Kidney capillary endothelial cell (primary cell): ENCODE measurements at regions not wholly inside any gene's neighbourhood (a gene's known extent, or its start where the extent isn't known, plus 50 kb on each side); places are given as distances from the start of the nearest gene placed in this dataset.
"Not testable (repeated sequence)": the region's sequence is repeated elsewhere in the genome, so short reads cannot be mapped to it uniquely, and the experiment has no call there.

Experiments
- DNase-seq: peaks from one replicate; pipeline ENCODE4 v3.0.0-alpha.2; 2018; ENCODE audit warnings: low spot score

DNA sequence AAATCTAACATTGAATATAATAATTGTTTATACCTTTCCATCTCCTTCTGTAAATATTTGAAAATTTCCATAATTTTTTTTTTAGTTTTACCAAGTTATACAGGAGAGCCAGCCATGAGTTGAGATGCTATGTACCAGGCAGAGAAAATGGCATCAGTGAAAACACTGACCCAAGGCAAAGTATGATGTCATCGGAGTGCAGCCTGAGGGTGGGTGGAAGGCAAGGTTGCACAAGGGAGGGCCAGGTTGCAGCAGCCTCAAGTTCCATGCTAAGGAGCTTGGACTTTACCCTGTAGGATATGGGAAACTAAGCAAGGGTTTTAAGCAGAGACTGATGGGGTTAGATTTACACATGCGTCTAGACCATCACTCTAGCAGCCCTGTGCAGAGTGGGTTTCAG, 441.1 kb downstream of the BCAT1 start:
- DNase-seq: no peak

DNA sequence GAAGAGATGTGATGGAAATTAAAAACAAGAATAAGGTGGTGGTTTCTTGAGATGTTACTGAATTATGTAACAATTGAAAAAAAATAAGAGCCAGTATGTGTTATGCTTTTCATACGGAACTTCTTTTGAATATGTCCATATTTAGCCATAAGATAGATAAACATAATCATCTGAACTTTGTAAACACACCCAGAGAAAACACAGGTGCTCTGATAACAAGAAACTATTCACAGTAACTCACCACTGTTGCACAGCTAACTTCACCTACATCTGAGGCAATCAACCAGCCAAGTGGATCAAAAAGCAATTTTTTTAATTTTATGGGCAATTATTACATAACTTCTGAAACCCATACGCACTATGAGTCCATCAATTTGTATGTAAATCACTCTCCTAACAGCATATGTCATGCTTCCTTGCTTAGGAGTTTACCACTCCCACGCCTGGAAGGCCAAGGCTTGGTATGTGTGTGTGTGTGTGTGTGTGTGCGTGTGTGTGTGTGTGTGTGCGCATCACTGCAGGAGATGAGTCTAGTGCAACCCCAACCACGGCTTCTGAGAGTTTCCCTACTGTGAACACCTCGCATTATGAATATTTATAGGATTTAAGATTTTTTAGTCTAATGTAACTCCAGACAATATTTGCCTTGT, 443.4 kb downstream of the BCAT1 start:
- no peak for DNase-seq

GRCh38 chr12:24503477-24503876, 445.4 kb downstream of the BCAT1 start:
- DNase-seq: not testable (repeated sequence)

DNA sequence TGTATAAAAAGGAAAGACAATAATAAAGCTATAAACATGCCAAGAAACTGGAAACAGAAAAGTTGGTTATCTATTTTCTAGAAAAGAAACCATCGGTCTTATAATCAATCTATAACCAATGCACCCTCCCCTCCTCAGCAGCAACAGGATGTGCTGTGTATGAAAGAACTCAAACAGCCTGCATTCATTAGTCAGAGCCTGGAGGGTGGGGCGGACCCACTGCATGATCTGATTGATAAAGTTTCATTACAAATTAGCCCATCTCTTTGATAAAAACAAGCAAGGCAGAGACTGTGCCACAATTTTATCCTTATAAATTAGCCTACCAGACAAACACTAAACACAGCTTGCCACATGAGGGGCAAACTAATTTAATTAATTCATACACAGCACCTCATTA, 448.1 kb downstream of the BCAT1 start:
- DNase-seq: no peak

DNA sequence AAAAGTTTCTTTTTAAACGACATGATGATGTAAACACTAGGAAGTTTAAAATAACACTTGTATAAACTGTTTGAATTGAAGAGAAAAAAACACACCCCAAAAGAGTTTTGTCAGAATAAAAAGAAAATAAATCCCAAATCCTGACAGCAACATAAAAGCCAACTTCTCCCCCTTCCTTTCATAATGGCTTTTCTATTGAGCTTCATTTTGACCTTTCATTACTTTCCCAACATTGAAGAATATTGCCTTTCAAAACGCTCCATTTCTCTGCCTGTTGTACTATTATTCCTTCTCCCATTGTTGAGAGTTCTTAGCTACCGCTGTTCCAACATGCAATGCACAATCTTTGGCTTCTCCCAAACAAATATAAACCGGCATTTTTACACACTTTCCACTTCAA, 448.5 kb downstream of the BCAT1 start:
- DNase-seq: no peak

- peak; percentile 2 for DNase-seq
Measured at GRCh38 chr12:24499151-24500146, 449.5 kb downstream of the BCAT1 start.

DNA sequence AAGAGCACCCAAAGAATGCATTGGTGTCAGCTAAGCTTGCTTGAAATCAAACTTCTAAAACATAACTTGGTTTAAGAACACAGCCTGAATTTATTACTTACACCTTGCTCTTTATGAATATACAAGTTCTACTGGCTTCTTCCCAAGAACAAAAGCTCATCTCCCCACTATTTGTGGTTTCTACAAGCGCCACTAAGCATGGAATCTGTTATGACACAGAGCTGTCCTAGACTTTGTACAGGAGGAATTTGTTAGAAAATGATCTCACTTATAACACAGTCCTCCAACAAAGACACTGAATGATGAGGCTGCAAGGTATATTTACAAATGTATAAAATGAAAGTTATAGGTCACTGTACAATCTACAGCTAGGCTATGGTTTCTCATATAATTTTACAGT, 452.1 kb downstream of the BCAT1 start:
- no peak for DNase-seq

- no peak for DNase-seq
Measured at GRCh38 chr12:24494401-24494800, 454.5 kb downstream of the BCAT1 start.

DNA sequence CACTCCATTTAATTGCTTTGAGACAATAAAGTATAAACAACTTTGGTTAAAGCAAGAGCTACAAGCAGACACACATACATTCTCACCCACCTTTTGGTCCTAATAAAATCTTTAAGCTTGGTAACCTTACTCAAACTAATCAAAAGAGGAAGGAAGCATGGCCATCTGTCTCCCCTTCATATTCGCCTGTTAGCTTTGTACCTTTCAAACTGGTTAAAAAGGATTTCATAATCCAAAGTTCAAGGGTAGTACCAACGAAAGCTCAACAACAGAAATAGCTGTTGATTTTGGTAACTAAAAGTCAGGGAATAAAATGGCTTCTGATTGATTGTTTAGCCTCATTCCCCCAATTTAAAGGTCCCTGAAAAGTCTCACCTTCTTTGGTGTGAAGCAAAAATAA, 456.9 kb downstream of the BCAT1 start:
- no peak for DNase-seq

- DNase-seq: no peak
Measured at GRCh38 chr12:24489939-24490338, 459.0 kb downstream of the BCAT1 start.

DNA sequence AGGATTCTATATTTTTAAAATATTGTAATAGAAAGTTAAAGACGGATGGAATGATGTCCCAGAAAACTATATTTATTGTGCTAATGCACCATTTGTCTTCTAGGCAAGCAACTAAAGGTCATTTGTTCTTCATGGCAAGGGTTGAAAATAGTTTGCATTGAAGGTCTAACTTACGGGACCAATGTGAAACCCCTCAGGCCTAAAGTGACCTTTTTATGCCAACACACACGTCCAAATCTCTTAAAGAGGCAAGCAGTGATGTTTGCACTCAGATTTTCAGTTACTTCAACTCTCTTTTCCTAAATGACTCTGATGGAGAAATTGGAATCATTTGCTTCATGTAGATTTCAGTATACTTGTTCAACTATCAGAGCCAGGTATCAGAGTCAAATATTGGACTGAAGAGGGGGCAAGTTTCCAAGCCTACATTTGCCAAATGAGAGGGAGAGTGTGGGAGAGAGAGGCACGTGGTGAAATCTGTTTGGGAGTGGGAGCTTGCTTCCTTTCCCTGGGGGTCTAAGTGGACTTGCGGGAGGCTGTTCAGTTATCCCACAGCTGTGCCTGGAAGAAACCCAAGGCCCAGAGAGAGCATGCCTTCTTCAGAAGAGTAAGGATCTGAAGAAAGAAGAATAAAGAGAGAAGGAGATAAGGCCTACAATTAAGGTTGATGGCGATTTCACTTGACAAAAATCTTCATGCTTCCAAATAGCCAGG, 459.8 kb downstream of the BCAT1 start:
- DNase-seq: no peak

- no peak for DNase-seq
Measured at GRCh38 chr12:24488091-24488596, 460.8 kb downstream of the BCAT1 start.

DNA sequence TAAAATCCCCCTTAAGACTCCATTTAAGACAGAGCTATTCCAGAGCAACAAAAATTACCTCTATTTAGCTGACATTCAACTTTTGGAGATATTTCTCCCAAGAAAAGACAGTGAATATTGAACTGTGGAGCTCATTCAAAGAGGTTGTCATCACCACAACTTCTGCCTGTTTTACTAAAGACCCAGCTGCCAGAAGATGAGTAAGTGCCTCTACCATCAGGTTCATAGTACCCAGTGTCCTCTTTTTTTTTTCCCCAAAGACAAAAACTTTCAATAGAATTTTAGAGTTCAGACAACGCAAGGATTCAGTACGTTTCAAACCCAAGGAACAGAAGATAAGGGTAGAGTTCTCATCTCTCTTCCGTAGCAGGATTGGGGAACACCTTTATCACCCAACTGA, 461.3 kb downstream of the BCAT1 start:
- DNase-seq: no peak

DNA sequence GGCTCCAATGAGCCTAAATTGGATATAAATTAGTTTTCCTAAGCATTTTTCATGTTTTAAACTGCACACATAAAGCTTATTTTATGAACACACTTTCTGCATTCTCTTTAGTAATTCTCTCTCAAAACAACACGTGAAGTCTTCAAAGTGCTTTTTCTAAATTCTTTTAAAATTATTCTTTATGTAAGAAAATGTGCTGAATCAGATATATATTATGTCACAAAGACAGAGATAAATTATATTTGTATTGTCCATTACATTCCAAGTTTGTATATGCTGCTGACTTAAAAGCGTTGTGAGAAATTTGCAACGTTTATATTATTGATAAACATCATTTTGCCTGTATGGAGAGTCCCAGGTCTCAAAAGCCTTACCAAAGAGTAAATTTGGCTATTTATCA, 465.2 kb downstream of the BCAT1 start:
- DNase-seq: no peak

GRCh38 chr12:24482882-24483604, 465.9 kb downstream of the BCAT1 start:
- peak; percentile 5 for DNase-seq

GRCh38 chr12:24482044-24482443, 466.9 kb downstream of the BCAT1 start:
- no peak for DNase-seq

DNA sequence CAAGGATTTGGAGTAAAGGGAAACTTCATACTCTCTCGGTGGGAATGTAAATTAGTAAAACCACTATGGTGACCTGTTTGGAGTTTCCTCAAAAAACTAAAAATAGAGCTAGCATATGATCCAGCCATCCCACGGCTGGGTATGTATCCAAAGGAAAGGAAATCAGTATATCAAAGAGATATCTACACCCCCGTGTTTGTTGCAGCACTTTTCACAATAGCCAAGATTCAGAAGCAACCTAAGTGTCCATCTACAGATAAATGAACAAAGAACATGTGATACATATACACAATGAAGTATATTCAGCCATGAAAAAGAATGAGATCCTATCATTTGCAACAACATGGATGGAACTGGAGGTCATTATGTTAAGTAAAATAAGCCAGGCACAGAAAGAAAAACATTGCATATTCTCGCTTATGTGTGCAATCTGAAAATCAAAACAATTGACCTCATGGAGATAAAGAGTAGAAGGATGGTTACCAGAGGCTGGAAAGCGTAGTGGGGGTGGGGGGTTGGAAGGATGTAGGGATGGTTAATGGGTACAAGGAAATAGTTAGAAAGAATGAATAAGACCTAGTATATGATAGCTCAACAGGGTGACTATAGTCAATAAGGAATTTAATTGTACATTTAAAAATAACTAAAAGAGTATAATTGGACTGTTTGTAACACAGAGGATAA, 468.0 kb downstream of the BCAT1 start:
- DNase-seq: no peak

DNA sequence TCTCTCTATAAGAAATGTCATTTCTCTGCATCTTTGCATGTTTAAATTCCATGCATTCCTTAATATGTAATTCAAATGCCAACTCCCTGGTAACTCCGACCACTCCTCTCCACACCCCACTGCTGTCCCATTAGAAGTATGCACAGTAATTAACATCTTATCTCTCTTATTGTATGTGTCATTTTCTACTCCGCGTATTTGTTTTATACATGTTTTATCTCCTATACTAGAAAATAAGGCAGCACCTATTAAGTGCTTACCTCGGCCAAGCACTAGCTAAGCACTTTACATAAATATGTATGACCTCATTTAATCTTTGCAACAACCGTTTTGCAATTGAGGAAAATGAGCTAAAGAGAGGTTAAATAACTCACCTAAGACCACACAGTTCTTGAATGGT, 469.8 kb downstream of the BCAT1 start:
- no peak for DNase-seq

- DNase-seq: no peak
Measured at GRCh38 chr12:24478254-24478653, 470.6 kb downstream of the BCAT1 start.

DNA sequence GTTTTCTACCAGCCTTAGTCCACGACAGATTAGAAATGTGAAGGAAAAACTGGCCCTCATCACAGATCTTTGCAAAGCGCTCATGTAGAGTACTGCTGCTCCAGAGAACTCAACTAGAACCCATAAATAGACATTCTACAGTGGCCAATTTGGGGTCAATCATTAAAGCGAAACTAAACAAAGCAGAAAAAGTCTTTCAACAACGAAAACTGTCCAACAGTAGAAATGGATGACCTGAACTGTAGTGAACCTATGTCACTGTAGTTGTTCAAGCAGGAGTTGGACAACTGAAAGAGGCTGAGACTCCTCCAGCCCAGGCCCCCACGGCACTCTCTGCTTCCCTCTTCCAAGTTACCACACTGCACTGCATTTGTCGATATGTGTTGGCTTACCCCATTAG, 472.6 kb downstream of the BCAT1 start:
- DNase-seq: no peak

DNA sequence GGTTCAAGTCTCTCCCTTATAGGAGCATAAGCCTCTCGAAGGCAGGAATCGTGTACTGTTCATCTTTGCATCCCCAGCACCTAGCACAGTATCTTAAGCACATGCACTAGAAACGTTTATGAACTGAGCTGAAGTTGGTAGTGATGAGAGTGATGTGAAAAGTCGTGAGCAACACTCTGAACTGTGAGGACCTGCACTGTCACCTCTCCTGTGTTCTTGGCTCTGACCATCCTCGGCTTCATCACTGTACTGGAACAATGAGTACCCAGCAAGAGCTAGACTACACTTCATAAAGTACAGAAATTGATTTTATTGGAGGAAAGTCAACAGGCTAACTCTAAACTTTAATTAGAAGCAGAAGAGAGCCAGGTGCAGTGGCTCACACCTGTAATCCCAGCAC, 473.6 kb downstream of the BCAT1 start:
- DNase-seq: no peak
